HG02840 (cell line): ENCODE measurements at regions not wholly inside any gene's neighbourhood (a gene's known extent, or its start where the extent isn't known, plus 50 kb on each side); places are given as distances from the start of the nearest gene placed in this dataset.
"Not testable (repeated sequence)": the region's sequence is repeated elsewhere in the genome, so short reads cannot be mapped to it uniquely, and the experiment has no call there.

Source experiments
- ATAC-seq: cut with Tn5 transposase; IDR thresholded peaks from one replicate; pipeline ENCODE4 v1.9.1; 2021; ENCODE audit warnings: mild to moderate bottlenecking, moderate library complexity, moderate number of reproducible peaks; ENCODE audit not compliant: unreplicated experiment, low FRiP score

DNA sequence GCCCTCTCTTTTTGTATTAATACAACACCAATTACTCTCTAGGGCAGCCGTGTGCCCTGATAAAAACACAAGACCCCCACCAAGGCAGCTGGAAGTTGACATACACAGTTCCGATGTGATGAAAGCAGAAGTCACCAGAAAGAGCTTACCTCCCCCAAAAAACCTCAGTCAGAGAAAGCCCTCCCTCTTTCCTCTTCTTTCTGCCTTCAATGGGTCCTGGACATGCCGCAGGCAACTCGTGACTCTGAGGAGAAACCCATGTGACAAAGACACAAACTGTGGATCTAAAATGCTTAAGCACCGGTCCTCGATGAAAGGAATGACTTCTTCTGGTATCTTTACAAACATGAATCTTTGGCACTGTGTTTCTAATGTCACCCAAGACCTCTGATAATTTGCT, 117.7 kb upstream of the CCDC28A start:
- no peak for ATAC-seq

- ATAC-seq, result no peak
These were observed 117.1 kb upstream of the CCDC28A start for GRCh38 chr6:138656364-138657064.

GRCh38 chr6:138657065-138657425, 116.5 kb upstream of the CCDC28A start:
- no peak for ATAC-seq

- no peak for ATAC-seq
These were observed 113.6 kb upstream of the CCDC28A start for GRCh38 chr6:138659998-138660397.

DNA sequence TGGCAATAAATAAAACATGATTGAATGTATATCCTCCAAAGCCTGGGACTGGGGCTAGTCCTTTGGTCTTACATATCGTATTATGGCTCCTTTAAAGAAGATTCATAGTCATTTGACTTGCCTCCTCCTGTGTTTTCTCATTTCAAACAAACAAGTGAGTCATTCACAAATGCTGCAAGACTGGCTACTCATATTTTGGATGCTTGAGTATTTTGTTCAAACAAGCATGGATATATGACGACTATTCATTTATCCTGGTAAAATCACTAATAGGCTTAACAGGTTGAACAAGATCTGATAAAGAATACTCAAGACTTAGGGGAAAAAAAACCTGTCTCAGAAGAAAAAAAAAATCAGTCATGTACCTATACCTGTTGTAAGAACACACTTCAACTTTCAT, 111.1 kb upstream of the CCDC28A start:
- no peak for ATAC-seq

DNA sequence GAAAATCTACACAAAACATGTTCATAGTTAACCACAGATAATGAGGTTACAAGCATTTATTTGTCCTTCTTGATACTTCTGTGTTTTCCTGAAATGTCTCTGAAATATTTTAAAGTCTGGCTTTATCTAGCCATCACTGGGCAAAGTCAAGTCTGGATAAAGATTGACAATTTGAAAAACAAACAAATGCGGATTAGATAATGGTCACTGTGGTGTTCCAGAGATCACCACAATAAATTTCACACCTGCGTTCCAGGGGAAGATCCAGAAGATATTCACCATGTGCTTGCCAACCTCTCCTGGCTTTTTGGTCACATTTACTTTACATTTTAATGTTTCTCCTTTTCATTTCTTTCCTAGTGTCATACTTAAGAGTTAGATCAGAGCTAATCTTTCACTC, 109.7 kb upstream of the CCDC28A start:
- ATAC-seq, result no peak

DNA sequence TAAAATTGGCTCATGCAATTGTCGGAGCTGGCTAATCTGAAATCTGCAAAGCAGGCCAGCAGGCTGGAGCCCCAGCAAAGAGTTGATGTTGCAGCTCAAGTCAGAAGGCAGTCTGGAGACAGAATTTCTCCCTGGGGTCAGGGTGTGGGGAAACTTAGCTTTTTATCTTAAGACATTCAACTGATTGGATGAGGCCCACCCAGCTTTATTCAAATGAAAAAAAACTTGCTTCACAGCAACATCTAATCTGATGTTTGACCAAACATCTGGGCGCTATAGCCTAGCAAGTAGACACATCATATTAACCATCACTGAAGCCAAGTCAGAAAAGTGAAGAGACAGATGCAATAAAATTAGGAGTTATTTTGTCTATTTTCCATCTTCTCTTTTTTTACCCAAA, 108.8 kb upstream of the CCDC28A start:
- no peak for ATAC-seq

DNA sequence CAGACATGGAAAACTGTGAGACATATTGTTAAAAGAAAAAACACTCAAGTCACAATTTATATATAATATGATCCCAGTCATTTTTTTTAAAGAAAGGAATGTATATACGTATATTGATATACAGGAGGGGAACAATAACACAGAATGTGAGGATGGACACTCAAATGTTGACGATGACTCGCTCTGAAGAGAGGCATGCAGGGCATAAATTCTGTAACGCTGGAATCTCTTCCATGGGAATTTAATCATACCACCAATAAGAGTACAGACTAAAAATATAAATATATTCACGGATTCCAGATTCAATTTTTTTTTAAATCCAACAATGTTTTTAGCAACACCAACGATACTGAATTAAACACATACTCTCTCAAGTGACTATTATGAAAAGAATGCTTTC, 106.9 kb upstream of the CCDC28A start:
- no peak for ATAC-seq

DNA sequence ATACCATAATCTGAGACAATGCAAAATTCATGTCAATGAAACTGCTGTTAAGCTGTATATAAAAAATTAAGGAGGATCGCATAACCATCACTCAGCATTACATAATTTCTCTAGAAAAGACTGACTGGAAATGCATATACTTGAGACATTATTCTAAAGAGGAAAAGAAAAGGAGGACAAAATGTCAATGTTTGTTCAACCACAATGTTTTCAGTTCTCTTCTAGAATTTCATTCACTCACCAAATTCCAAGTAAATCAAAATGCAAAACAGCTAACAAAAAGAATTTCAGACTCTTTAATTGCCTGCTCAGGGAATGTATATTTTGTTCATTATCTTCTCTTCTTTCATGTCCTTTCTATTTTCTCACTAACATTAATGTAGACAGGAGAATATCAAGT, 106.2 kb upstream of the CCDC28A start:
- no peak for ATAC-seq

DNA sequence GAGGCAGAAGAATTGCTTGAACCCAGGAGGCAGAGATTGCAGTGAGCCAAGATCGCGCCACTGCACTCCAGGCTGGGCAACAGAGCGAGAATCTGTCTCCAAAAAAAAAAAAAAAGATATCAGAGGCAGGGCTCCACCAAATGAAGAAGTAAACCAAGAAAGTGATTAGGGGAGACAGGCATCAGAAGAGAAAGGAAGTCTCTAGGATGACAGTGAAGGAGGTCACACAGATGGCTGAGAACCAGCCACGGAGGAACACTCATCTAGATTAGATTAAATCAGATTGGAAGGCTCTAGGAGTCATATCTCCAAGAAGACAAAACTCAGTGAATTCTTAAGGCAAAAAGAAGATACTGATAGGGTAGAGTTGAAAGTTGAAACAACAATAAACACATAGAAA, 102.2 kb upstream of the CCDC28A start:
- no peak for ATAC-seq

DNA sequence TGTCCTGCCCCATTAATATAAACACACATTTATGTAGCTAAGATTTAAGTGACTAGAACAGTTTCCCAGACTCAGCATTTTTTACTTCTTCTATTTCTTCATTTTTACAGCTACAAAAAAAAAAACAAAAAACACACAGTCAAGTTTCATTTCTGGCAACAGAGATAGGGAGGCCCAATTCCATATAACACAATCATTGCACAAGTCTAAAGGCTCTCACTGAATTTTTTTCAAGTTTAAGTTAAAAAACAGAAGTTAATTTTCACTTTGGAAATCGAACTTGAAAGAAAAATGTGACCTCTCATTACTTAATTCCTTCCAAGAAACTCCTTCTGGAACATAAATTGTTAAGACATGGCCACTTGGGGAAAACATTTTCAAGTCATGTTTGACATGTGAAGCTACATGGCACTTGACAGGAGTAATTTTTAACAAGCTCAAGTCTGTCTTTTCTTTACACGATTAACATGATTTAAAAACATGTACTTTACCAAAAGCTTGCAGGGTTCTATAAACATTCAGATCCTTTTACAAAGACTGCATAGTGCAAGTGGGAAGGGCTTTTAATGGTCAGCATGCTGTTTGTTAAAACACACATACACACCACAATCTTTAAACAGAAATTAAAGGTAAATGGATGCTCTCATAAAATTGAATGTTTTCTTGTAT, 100.1 kb upstream of the CCDC28A start:
- no peak for ATAC-seq

GRCh38 chr6:138674444-138674843, 99.1 kb upstream of the CCDC28A start:
- not testable (repeated sequence) for ATAC-seq

DNA sequence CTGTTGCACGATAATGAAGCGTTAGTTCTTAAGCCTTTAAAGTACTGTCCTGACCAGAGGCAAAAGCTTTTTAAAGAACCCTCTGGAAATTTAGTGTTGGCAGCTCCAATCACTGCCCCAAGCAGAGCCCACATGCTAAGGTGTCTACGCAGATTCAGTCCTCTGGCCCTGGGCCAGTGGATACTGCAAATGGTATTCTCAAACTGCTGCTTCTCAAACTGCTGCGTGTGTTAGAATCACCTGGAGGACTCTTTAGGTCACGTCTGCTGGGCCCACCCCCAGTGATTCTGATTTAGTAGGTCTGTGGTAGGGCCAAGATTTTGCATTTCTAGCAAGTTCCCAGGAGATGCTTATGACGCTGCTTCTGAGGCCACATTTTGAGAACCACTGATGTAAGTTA, 96.0 kb upstream of the CCDC28A start:
- ATAC-seq, result no peak

DNA sequence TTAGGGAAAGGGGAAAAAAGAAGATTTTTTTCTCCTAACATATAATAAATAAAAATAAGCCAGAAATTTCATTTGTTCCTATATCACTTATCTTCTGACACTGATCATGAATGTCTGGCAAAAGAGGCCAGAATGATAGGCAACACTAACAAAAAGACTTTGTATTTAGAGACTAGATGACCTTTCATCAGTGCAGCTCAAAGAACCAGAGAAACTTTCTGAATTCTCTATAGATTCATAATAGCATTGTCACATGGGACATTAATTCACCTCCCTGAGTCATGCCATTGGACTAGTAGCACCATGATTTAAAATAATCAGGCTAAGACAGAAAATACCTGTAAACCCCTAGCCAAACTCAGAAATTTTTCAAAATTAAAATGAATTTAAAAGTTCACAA, 95.4 kb upstream of the CCDC28A start:
- no peak for ATAC-seq

- no peak for ATAC-seq
These were observed 93.5 kb upstream of the CCDC28A start for GRCh38 chr6:138680085-138680484.

GRCh38 chr6:138681627-138682026, 91.9 kb upstream of the CCDC28A start:
- no peak for ATAC-seq

- ATAC-seq, result no peak
These were observed 90.7 kb upstream of the CCDC28A start for GRCh38 chr6:138682704-138683527.

DNA sequence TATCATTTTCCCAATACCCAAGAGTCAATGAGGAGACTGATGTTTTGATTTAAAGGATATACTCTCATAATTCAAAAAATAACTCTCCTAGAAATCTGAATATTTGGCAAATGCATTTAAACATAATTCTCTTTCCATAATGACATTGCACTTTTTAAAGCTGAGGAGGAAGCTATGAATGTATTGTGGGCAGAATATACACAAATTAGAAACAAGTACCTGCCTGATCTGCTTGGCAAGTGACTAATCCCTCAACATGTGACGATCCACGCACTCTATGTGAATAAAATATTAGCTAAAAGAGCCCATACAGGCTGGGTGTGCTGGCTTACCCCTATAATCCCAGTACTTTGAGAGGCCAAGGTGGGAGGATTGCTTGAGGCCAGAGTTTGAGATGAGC, 88.3 kb upstream of the CCDC28A start:
- ATAC-seq, result no peak

GRCh38 chr6:138685781-138686180, 87.8 kb upstream of the CCDC28A start:
- no peak for ATAC-seq

GRCh38 chr6:138688580-138688979, 85.0 kb upstream of the CCDC28A start:
- ATAC-seq, result no peak

GRCh38 chr6:138689849-138690248, 83.7 kb upstream of the CCDC28A start:
- ATAC-seq, result no peak
